ENCODE measurements at regions not wholly inside any gene's neighbourhood (a gene's known extent, or its start where the extent isn't known, plus 50 kb on each side); places are given as distances from the start of the nearest gene placed in this dataset.

- no peak for DNase-seq (ENCODE audit: low read depth)
- H3K27me3 ChIP-seq (ENCODE audit: control insufficient read depth, insufficient read depth, low read length) = no peaks in the 10 kb centered on the region
- no peaks in the 10 kb centered on the region for H3K36me3 ChIP-seq (ENCODE audit: control insufficient read depth, insufficient read depth, low read length)
- no peak overlapping the region for H3K4me3 ChIP-seq (ENCODE audit: low read depth, low read length)
- TF ChIP-seq CTCF (IDR thresholded peaks at IDR 0.05; ENCODE audit: insufficient read depth, low read length, poor library complexity, severe bottlenecking) = no peak
Measured at GRCh38 chr5:33284681-33285080, 156.1 kb upstream of the TARS1 start.

GRCh38 chr5:33287242-33287641 lies 153.5 kb upstream of the TARS1 start:
- DNase-seq (ENCODE audit: low read depth) = no peak
- H3K4me3 ChIP-seq (ENCODE audit: low read depth, low read length) = no peak overlapping the region
- H3K36me3 ChIP-seq (ENCODE audit: control insufficient read depth, insufficient read depth, low read length) = no peaks in the 10 kb centered on the region
- H3K27me3 ChIP-seq (ENCODE audit: control insufficient read depth, insufficient read depth, low read length) = no peaks in the 10 kb centered on the region
- no peak for TF ChIP-seq CTCF (IDR thresholded peaks at IDR 0.05; ENCODE audit: insufficient read depth, low read length, poor library complexity, severe bottlenecking)

- no peak for TF ChIP-seq CTCF (IDR thresholded peaks at IDR 0.05; ENCODE audit: insufficient read depth, low read length, poor library complexity, severe bottlenecking)
- DNase-seq (ENCODE audit: low read depth) = no peak
- Histone ChIP-seq H3K36me3 (ENCODE audit: control insufficient read depth, insufficient read depth, low read length) (no peaks in the 10 kb centered on the region), H3K27me3 (ENCODE audit: control insufficient read depth, insufficient read depth, low read length) (no peaks in the 10 kb centered on the region), H3K4me3 (ENCODE audit: low read depth, low read length) (no peak overlapping the region)
Measured at GRCh38 chr5:33291216-33292000, 149.4 kb upstream of the TARS1 start.

GRCh38 chr5:33297760-33298216 lies 143.0 kb upstream of the TARS1 start:
- TF ChIP-seq CTCF (IDR thresholded peaks at IDR 0.05; ENCODE audit: insufficient read depth, low read length, poor library complexity, severe bottlenecking) = peak; percentile 14
- no peak for DNase-seq (ENCODE audit: low read depth)
- H3K27me3 ChIP-seq (ENCODE audit: control insufficient read depth, insufficient read depth, low read length) = no peaks in the 10 kb centered on the region
- no peaks in the 10 kb centered on the region for H3K36me3 ChIP-seq (ENCODE audit: control insufficient read depth, insufficient read depth, low read length)
- H3K4me3 ChIP-seq (ENCODE audit: low read depth, low read length) = no peak overlapping the region

GRCh38 chr5:33299621-33300208 lies 141.1 kb upstream of the TARS1 start:
- peak; percentile 26 for DNase-seq (ENCODE audit: low read depth)
- Histone ChIP-seq H3K36me3 (ENCODE audit: control insufficient read depth, insufficient read depth, low read length) (no peaks in the 10 kb centered on the region), H3K4me3 (ENCODE audit: low read depth, low read length) (no peak overlapping the region), H3K27me3 (ENCODE audit: control insufficient read depth, insufficient read depth, low read length) (no peaks in the 10 kb centered on the region)
- TF ChIP-seq CTCF (IDR thresholded peaks at IDR 0.05; ENCODE audit: insufficient read depth, low read length, poor library complexity, severe bottlenecking) = peak; percentile 43

All from kidney epithelial cell (primary cell).